GM10266 (cell line): ENCODE measurements at regions not wholly inside any gene's neighbourhood (a gene's known extent, or its start where the extent isn't known, plus 50 kb on each side); places are given as distances from the start of the nearest gene placed in this dataset.
"Not testable (repeated sequence)": the region's sequence is repeated elsewhere in the genome, so short reads cannot be mapped to it uniquely, and the experiment has no call there.

Experiments used
- DNase-seq: peaks from one replicate; pipeline ENCODE4 v3.0.0; 2012; ENCODE audit errors: extremely low spot score
- TF ChIP-seq, protein P1 (sequence below): IDR thresholded peaks from 2 replicates; pipeline ENCODE4 v1.5.1; 2012; ENCODE audit warnings: mild to moderate bottlenecking, low read depth; ENCODE audit not compliant: control insufficient read depth, insufficient read depth; ENCODE audit errors: missing control alignments

DNA sequence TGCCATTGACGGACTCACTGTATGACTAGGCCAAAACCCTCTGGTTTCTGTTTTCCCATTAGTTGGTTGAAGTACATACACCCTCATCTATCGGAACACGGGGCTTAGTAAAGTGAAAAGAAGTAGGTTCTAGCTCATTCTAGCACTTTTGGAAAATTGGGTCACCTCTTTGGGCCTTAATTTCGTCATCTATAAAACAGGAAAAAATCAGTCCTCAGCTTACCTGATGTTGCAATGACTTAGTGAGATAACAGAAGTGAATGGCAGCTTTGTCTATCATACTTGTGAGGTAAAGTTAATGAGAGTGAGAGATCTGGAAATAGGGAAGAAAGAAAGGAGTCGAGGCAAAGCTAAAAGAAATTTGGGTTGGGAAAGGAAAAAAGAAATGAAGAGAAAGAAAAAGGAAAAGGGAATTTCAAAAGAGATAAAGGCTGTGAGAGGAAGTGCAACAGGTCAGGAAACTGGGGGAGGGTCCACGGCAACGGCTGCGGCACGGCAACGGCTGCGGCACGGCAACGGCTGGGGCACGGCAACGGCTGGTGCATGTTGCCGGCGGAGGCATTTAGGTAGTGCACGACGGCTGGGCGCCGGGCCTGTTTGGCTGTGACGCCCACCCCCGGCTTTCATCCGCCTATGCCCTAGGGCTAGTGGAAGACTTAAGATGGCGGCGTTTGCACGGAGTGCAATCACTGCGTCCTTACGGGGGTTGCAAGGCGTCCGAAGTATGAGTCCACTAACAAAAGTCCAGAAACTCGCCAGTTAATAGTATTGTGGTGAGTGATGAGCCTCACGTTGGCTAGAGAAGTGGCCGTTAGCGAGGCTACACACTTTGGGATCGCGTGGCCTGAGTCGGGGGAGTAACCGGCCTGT is 91.4 kb upstream of the XIST start:
- DNase-seq: peak; percentile 62
- TF ChIP-seq, protein P1, sequence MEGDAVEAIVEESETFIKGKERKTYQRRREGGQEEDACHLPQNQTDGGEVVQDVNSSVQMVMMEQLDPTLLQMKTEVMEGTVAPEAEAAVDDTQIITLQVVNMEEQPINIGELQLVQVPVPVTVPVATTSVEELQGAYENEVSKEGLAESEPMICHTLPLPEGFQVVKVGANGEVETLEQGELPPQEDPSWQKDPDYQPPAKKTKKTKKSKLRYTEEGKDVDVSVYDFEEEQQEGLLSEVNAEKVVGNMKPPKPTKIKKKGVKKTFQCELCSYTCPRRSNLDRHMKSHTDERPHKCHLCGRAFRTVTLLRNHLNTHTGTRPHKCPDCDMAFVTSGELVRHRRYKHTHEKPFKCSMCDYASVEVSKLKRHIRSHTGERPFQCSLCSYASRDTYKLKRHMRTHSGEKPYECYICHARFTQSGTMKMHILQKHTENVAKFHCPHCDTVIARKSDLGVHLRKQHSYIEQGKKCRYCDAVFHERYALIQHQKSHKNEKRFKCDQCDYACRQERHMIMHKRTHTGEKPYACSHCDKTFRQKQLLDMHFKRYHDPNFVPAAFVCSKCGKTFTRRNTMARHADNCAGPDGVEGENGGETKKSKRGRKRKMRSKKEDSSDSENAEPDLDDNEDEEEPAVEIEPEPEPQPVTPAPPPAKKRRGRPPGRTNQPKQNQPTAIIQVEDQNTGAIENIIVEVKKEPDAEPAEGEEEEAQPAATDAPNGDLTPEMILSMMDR: no peak

DNA sequence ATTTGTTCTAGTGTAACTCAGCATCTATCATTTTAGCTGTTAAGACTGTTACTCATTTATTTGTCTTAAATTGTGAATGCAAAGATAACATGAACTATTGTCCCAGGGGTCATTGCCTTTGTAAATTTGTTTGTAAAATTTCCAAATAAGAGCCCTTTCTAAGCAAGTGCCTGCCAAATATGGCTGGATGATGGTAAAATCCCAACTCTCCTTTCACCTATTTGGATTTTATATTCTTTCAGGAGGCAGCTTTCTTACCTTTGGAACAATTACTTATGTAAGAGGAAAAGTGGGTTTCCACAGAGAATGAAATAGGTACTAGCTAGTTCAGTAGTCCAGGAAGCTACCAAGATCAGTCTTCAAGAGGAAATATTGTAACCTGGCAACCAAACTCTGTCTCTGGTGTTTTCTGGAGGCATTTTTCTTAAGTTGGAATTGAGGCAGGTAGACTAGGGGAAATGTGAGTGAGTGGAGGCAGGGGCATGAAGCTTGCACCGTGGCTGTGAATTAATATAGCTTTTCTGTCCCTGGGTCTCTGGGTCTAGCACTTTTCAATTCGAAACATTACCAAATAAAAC is 88.5 kb upstream of the XIST start:
- TF ChIP-seq, protein P1: no peak
- no peak for DNase-seq

- not testable (repeated sequence) for DNase-seq
Observed at GRCh38 chrX:73937843-73938242, 85.3 kb upstream of the XIST start.

DNA sequence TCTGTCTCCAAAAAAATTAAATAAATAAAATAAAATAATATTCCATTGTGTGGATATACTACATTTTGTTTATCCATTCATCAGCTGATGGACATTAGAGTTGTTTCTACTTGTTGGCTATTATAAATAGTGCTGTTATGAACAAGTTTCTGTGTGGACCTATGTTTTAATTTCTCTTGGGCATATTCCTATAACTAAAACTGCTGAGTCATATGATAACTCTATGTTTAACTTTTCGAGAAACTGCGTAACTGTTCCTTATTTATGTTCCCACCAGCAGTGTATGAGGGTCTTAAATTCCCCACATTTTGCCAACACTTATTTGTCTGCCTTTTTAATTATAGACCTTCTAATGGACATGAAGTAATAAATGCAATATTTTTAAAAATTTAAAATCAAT is 80.0 kb upstream of the XIST start:
- DNase-seq: no peak
- TF ChIP-seq, protein P1: no peak

GRCh38 chrX:73930300-73930699 is 77.8 kb upstream of the XIST start:
- DNase-seq: no peak
- TF ChIP-seq, protein P1: no peak

GRCh38 chrX:73922856-73923455 is 70.4 kb upstream of the XIST start:
- TF ChIP-seq, protein P1: no peak
- no peak for DNase-seq

- no peak for DNase-seq
Observed at GRCh38 chrX:73916931-73917667, 64.6 kb upstream of the XIST start.

More at GRCh38 chrX:73916931-73917667, 64.6 kb upstream of the XIST start:
- TF ChIP-seq, protein P1: no peak
